HG02840 (cell line): ENCODE measurements at regions not wholly inside any gene's neighbourhood (a gene's known extent, or its start where the extent isn't known, plus 50 kb on each side); places are given as distances from the start of the nearest gene placed in this dataset.
"Not testable (repeated sequence)": the region's sequence is repeated elsewhere in the genome, so short reads cannot be mapped to it uniquely, and the experiment has no call there.

Experiments used
- ATAC-seq: cut with Tn5 transposase; IDR thresholded peaks from one replicate; pipeline ENCODE4 v1.9.1; 2021; ENCODE audit warnings: mild to moderate bottlenecking, moderate library complexity, moderate number of reproducible peaks; ENCODE audit not compliant: unreplicated experiment, low FRiP score

DNA sequence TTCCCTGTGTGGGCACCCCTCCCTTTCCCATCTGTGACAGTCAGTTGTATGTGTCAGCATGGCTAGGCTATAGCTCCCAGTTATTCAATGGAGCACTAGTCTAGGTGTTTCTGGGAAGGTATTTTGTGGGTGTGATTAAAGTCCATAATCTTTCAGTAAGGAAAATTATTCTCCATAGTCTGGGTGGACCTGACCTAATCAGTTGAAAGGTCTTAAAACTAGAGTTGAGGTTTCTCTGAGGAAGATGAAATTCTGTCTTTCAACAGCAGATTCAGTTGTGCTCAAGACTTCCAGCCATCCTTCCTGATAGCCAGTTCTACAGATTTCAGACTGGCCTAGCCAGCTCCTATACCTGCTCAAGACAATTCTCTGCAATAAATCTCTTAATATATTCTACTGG lies 284.6 kb upstream of the PROK2 start:
- ATAC-seq = no peak

DNA sequence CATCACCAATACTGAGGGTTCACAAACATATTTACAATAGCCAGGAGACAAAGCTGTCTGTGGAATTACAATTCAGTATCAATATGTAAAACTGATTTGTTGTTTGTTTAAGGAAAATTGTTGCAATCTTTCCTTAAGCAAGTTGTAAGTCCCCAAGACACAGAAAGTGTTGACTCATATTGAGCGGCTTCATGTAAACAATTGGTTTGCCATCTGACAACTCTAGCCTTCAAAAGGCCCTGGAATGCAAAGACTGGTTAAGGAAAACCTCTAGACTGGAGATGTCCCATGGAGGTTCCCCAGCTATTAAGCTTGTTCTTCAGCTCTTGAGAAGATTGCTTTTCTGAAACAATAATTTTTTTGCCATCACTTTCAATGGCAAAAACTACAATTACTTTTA lies 283.7 kb upstream of the PROK2 start:
- no peak for ATAC-seq

DNA sequence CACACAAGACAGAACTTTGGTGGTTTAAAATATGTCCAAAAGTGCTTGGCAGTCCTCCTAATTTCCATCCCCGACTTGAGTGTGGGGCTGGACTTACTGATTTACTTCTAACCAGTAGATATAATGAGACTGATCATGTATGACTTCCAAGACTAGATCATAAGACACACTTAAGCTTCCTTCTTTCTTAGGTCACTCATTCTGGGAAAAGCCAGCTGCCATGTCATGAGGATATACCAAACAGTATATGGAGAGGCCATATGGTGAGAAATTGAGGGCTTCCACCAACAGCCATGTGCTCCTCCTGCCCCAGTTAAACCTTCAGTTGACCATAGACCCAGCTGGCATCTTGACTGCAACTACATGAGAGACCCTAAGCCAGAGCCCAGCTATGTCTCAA lies 282.8 kb upstream of the PROK2 start:
- no peak for ATAC-seq

DNA sequence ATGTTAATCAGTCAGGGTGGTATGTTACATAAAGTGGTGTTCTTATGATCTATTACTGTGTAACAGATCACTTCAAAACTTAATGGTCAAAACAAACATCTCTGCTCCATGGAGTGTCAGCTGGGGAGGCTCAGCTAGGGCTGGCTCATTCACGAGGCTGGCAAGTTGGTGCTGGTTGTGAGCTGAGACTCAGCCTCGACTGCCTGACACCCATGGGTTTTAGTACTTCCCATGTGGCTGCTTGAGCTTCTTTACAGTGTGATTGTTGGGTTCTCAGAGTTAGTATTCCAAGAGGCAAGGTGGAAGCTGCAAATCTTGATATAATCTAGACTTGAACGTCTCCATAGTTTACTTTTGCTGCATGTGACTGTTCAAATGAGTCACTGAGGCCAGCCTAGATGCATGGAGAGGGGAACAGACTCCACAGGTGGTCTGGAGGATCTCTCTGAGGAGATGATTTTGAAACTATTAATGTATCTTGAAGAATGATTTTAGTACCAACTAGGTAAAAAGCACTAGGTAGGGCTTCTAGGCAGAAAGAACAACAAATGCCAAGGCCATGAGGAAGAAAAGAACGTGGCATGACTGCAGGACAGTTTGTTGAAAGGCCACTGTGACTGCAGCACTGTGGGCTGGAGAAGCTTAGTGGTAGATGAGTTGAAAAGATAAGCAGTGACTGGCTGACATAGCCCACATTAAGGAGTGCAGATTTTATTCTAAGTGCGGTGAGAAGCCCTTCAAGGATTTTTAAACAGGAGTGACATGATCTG lies 281.1 kb upstream of the PROK2 start:
- no peak for ATAC-seq

DNA sequence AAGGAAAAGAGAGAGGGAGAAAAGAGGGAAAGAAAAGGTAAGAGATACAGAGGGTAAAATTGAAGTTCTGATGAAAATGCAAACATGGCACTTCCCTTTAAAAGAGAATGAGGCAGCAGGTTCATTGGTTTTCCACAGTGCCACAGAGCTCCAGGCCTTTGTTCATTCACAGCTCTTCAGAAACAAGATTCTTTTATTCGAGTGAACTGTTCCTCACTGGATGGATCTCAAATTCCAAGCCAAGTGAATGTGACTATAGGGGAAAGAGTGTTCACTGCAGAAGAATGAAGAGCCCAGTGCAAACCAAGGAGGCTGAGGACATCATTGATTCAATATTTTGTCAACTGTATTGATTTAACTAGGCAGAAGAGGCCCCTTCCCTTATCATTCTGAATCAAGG lies 280.3 kb upstream of the PROK2 start:
- no peak for ATAC-seq

DNA sequence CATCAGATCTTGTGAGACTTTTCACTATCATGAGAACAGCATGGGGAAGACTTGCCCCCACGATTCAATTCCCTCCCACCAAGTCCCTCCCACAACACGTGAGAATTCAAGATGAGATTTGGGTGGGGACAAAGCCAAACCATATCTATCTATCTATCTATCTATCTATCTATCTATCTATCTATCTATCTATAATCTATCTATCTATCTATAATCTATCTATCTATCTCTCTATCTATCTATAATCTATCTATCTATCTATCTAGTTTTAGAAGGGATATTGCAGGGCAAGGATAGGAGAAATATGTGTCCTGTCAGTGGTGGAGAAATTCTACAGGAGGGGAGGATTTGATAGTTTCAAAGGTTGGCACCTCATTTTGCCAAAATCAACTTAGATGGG lies 279.8 kb upstream of the PROK2 start:
- not testable (repeated sequence) for ATAC-seq

DNA sequence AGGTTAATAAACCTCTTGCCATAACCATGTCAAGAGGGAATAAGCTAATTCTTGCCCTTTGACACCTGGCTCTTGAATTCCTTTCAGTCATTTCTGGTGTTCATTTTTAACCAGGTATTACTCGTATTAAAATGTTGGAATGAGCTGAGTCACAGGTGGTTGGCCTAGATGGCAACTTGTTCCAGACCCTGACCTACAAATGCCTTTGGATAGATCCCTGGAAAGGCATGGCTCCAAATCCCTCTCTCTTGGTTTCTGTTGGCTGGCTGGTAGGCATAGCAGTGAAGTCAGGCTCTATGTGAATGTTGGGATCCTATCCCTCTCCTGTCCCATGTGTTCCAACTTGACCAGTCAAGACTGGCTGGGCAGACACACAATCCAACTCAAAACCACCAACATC lies 277.1 kb upstream of the PROK2 start:
- ATAC-seq = no peak

DNA sequence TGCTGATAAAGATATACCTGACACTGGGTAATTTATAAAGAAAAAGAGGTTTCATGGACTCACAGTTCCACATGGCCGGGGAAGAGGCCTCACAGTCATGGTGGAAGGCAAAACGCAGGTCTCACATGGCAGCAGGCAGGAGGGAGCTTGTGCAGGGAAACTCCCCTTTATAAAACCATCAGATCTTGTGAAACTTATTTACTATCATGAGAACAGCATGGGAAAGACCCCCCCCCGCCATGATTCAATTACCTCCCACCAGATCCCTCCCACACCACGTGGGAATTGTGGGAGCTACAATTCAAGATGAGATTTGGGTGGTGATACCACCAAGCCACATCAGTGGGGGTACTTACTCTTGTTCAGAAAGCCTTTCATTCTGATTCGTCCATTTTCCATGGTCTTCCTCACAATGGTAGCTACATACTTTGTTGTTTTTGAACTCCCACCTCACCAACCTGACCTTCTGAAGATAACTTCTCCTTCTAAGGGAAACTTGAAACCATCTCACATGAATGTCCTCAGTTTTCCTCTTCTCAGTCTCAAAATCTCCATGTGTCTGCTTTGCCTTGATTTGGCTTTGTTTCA lies 275.6 kb upstream of the PROK2 start:
- ATAC-seq = no peak

DNA sequence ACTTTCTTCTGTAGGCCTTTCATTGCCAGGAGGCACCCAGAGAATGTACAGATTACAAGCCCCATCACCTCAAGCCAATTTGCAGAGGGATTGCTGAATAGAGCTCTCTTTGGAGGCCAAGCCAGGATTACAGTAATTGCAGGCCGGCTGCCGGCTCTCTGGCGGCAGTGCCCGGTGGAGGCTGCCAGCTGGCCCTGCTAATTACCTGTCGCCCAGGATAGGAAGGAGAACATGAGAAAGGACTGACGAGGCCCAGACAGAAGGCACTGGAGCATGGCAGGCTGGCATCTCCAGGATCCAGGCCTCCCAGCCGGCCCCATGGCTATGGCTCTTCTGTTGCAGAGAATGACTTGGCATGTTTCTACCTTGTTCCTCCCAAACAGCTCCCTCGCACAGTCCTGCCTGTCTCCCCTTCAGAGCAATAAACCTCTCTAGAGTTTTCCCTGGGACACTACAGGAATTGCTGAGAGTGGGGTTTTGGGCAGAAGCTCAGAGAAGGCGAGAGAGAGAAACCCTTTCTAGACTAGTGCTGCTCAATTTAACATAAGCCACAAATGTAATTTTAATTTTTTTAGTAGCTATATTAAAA lies 273.6 kb upstream of the PROK2 start:
- ATAC-seq = no peak

DNA sequence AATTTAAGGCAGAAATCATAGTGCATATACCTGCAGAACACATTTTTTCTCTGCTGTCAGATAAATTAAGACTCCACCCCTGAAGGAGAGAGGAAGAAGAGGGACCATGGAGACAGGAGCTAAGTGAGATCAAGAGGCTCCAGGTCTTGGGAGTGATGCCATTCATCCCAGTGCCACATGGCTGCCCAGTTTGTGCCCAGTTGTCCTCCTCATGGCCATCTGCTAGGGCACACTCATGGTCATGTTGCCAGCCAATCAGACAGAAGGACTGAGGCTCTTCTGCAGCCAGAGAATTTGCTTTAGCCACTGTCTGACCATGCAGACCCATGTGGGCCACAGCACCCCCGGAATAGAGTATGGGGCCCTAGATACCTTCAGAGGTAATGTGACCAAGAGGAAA lies 270.5 kb upstream of the PROK2 start:
- ATAC-seq = no peak

DNA sequence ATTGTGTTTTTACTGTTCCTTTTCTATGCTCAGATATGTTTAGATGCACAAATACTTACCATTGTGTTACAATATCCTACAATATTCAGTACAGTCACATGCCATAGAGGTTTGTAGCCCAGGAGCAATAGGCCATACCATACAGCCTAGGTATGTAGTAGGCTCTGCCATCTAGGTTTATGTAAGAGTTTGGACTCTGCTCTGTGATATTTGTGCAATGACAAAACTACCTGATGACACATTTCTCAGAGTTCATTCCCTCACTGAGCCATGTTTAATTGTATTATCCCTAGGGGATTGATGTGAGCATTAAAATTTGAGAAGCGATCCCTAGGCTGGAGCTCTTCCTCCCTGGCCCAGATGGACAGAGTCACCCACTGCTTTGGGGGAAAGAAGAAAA lies 270.0 kb upstream of the PROK2 start:
- no peak for ATAC-seq

DNA sequence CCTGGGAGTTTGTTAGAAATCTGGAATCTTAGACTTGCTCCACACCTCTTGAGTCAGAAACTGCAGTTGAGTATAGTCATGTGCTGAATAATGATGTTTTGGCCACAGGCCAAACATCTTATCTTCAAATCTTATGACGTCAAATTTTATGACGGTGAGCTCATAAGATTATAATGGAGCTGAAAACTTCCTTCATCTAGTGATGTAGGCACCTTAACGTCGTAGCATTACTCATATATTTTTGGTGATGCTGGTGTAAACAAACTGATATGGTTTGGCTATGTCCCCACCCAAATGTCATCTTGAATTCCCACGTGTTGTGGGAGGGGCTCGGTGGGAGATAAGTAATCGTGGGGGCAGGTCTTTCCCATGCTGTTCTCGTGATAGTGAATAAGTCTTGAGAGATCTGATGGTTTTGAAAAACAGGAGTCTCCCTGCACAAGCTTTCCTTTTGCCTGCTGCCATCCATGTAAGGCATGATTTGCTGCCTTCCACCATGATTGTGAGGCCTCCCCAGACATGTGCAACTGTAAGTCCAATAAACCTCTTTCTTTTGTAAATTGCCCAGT lies 268.0 kb upstream of the PROK2 start:
- ATAC-seq = no peak

DNA sequence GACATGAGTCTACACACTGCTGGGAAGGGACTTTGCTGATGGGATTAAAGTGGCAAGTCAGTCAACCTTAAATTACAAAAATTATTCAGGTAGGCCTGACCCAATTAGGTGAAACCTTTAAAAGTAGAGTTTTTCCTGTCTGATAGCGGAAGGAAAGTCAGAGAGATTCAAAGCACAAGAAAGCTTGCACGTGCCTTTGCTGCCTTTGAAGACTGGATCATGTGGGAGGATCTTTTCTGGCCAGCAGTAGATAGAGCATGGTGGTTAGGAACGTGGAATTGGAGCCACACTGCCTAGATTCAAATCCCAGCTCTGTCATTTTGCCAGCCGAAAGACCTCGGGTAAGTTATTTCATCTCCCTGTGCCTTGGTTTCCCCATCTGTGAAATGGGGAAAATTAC lies 265.8 kb upstream of the PROK2 start:
- ATAC-seq = no peak

DNA sequence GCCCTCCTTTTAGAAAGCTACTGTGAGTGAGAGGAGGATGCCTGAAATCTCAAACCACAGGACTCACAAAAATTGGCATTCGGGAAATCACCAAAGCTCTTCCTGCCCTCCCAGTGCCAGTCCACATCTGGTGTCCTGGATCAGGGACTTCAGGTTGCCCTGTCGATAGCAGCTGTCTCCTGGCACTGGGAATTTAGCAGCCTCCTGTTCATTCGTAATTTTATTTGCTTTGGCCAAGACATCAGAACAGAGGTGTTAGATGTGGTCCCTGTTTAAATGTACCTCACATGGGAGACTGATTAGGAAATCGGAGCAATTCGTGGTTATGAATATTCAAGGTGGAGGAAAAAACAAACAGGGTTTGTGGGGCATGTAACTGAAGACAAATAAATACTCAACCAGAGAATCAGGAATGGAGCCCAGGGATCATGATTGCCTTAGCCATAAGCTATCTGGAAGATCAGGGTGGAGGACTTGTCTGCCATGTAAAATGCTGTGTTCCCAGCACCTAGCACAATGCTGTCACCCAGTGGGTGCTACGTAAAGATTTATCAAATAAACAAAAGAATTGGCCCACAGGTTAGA lies 265.2 kb upstream of the PROK2 start:
- no peak for ATAC-seq

DNA sequence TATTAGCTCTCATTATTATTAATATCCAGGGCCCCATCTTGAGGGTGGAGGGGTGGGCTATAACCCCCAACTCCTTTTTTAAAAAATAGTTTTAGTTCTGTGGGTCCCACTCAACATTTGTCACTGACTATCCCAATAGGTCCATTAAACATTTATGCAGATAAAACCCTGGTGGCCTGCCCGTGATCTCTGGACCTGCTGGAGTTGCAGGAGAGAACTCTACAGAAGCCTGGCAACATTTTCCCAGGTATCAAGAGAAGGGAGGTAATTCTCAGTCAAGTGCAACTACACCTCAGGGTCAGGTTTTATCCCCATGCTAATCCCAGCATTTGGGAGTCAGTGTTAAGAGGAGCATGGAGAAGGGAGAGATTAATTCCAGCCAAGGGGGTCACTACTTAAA lies 264.4 kb upstream of the PROK2 start:
- no peak for ATAC-seq

DNA sequence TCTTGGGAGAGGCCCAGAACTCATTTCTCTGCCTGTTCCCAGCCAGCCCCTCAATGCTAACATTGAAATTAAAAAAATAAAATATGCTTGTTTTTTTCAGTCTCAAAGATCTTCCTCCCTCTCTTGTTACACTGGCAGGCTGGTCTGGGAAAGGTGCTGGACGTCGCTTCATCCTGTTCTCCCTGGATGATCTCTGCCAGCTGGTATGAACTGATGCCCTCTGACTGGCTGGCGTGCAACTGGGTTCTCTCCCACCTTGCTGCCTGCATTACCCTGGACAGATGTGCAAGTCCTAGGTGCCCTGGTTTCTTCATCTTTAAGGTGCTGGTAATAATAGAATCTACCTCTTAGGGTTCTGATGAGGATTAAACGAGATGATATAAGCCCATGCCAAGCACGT lies 263.9 kb upstream of the PROK2 start:
- ATAC-seq = no peak

DNA sequence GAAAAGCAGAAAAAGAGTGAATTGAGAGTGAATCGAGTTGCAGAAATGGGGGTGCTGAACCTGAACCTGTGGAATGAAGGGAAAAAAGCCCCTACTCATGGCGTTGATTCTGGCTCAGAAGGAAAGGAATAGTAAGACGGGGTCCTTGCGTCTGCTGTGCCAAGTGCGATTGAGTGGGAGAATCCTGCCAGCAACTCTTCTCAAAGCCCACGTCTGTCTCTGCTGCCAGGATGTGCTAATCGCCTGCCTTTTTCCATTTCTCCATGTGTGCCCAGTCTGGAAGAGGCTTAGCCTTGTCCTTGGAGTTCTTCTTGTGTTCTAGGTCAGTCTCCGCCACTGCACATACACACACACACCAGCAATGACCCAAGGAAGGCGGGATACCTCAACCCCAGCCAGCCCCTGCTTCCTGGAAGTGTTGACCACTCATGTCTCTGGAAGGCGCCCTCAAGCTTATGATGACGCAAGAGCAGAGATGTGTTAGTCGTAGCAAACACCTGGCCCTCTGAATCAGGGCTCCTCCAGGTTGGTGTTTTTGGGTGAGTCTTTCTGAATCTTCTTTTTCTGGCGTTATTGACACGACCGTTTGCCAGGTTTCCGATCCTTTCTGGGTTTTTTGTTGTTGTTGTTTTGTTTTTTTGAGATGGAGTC lies 262.4 kb upstream of the PROK2 start:
- ATAC-seq = no peak

DNA sequence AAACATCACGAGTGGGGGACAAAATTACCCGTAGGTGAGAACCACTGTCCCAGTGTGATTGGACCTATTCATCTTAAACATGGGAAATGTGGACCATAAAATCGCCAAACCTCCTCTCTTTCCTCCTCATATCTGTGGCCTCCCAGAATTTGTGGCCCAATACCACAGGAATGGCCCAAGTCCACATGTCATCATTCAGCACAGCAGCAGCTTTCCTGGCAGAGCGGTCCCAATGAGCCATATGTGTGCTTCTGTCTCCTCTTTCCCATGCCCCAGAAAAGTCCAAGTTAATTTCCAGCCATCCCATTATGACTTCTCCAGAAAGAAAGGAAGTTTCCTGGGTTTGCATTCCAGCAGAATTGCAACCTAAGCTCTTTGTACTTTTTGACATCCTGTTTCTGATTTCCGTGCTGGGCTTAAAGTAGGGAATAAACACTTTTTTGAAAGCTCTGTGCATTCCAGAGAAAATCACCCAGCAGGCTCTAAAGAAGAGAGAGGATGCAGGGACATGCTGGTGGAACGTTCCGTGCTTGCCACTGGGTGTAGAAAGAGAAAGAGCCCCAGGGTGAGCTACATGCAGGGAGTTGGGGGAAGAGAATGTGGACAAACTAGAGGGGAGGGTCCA lies 259.4 kb upstream of the PROK2 start:
- ATAC-seq = no peak

DNA sequence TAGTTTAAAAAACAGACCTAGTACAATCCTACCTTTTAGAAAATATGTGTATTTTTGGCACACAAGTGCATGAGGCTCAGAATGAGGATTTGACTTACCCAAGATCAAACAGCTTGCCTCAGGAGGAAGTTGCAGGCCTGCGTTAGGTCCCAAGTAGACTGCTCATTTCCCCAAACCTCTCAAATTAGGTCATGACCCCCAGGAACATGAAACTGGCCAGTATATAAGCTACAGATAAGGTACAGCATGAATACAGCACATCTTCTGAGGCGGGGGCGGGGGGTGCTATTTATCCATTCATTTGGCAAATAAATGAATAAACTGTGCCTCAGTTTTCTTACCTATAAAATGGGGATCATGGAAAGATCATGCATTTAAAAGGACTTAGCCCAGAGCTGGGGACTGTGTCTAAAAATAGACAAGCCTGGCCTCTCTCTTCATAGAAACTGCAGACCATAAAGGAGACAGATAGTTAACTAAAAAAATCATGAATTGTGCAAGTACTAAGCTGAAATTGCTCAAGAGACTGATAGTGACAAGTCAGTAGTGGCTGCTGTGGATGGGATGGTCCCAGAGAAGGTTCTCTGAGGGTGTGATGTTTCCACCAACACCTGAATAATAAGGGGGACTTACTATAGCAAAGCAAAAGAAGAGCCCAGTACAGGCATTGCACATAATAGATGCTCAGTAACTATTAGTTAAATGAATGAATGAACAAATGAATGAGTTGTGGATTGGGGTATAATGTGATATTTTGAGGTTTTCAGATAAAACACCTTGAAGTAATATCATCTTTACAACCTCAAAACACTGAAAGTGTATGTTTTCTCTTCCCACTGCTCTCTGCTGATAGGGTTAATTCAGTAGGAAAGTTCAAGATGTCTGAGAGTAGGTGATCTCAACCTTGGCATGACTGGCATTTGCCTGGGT lies 258.5 kb upstream of the PROK2 start:
- no peak for ATAC-seq
